GM18517 (cell line): ENCODE measurements at regions not wholly inside any gene's neighbourhood (a gene's known extent, or its start where the extent isn't known, plus 50 kb on each side); places are given as distances from the start of the nearest gene placed in this dataset.
"Not testable (repeated sequence)": the region's sequence is repeated elsewhere in the genome, so short reads cannot be mapped to it uniquely, and the experiment has no call there.

ENCODE experiments used
- ATAC-seq: cut with Tn5 transposase; IDR thresholded peaks from one replicate; pipeline ENCODE4 v1.9.1; 2021; ENCODE audit warnings: mild to moderate bottlenecking, moderate library complexity; ENCODE audit not compliant: unreplicated experiment

GRCh38 chr6:84975316-84975715 is 210.9 kb upstream of the TBX18 start:
- ATAC-seq, result no peak

- no peak for ATAC-seq
Measured at GRCh38 chr6:84973606-84974005, 209.2 kb upstream of the TBX18 start.

DNA sequence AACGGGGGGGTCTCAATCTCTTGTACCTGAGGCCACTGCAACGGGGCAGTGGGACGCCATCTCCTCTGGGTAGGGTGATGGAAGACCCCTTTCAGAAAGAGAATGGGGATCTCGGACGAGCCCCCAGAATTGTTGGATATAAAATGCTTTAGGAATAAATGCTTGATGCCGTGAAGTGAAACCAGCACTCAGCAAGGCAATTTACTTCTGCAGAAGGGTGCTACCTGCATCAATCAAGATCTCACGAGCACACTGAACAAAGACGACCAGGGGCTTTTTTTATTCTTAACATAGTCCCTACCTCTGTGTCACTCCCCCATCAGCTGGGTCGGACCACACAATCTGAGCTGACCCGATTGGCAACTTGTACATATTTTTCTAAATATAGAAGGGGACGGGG is 203.6 kb upstream of the TBX18 start:
- ATAC-seq, result no peak

DNA sequence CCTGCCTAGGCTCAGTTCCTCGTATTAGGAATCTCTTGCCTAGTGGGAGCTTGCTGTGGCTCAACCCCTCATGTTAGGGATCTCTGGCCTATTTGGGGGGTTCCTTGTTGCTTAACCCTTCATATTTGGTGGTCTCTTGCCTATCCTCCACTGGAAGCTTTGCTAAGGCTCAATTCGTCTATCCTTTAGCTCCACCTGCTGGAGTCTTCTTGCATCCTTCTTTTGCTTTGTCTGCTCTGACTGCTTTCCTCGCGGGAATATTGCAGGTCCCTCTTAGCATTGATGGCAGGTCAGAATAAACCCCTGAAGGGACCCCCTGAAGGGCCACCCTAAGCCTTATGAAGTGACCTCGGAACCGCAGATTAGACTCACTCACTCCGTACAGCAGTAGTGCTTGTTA is 203.0 kb upstream of the TBX18 start:
- no peak for ATAC-seq

DNA sequence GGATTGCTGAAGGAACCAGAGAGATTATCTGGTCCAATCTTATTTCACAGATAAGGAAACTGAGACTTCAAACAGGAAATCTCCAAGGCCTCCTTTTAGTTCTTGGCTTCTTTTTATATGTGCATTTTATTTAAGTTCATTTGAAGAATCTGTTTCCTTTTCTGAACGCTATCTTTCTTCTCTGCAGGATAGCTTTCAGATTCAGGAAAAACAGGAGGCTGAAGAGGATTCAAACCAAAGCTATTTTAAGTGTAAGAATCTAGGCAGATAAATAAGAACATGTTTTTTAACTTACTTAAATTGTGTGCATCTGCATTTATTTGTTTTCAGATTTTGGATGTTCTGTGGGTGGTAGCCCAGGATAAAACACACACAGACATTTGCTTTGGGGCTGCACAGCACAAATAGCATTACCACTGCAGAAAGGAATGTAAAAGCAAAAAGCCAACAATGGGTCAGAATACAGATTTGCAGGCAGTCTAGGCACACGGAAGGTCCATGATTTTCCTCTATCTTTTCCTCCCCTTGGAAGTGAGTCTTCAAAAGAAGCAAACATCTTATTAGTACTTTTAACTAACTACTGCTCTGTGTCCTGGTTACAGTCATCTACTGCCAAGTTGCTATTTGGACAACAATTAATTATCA is 188.8 kb upstream of the TBX18 start:
- no peak for ATAC-seq

- ATAC-seq, result not testable (repeated sequence)
Measured at GRCh38 chr6:84944926-84945325, 180.5 kb upstream of the TBX18 start.

DNA sequence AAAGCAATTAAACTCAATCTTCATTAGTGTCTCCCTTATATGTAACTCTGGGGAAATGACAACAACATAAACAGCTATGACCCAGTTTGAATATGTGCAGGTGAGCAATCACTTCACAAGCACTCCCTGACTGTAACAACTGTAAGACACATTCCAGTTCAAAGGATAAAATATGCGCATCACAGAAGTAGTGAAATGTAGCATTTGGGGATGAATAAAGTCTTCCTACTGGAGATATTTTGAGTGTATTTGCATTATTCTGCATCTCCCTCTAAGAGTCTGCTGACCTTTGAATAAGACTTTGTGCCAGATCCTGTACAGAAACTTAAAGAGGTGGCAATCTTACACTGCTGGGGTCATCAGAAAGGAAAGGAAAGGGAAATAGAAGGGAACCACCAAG is 179.5 kb upstream of the TBX18 start:
- no peak for ATAC-seq

DNA sequence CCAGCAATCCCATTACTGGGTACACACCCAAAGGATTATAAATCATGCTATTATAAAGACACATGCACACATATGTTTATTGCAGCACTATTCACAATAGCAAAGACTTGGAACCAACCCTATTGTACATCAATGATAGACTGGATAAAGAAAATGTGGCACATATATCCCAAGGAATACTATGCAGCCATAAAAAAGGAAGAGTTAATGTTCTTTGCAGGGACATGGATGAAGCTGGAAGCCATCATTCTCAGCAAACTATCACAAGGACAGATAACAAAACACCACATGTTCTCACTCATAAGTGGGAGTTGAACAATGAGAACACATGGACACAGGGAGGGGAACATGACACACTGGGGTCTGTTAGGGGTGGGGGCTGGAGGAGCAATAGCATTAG is 177.2 kb upstream of the TBX18 start:
- not testable (repeated sequence) for ATAC-seq

DNA sequence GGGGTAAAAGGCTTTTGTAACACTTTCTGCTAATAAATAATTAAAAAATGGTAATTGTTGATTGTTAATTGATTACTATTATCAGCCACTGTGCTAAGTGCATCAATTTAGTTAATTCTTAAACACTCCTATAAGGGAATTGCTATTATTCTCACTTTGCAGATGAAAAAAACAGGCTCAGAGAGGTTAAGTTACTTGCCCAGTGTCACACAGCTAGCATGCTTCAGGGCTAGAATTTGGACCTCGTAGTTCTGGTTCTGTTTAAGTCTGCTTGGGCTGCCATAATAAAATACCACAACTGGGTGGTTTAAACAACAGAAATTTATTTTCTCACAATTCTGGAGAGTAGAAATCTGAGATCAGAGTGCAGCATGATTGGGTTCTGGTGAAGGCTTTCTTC is 164.8 kb upstream of the TBX18 start:
- ATAC-seq, result no peak

DNA sequence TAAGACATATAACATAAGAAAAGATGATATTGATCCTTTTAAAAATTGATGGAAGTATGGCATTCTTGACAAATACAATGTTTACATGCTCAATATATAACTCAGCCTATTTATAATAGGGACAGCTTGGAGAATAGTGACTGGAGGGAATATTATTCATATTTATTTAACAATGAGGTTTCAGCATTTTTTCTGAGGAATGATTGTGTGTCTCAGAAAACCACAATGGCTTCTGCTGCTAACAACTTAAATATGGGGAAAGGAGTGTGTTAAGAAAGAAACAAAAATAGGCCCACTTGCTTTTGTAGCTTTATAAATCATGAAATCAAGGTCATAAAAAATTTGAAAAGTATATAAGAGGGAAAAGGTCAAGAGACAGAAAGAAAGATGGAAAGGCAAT is 163.2 kb upstream of the TBX18 start:
- no peak for ATAC-seq

GRCh38 chr6:84926189-84927155 is 162.1 kb upstream of the TBX18 start:
- no peak for ATAC-seq

DNA sequence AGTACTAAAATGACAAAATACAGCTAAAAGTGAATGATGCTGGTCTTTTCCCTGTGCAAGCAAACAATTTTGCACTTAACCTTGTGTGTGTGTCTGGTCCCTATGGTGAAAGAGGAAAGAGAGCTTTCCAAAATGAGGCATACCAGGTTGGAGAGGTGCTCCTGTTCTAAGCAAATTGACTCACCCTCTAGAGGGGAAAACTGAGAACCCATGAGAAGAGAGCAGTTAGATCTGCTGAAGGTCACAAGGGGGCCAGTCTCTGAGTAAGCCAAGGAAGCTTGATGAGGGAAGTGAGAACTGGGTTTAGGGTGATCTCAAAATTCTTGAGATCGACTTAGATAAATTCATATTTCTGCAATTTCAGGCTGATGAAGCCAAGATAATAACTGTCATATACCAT is 157.5 kb upstream of the TBX18 start:
- ATAC-seq, result no peak

- no peak for ATAC-seq
Measured at GRCh38 chr6:84920021-84920420, 155.6 kb upstream of the TBX18 start.

DNA sequence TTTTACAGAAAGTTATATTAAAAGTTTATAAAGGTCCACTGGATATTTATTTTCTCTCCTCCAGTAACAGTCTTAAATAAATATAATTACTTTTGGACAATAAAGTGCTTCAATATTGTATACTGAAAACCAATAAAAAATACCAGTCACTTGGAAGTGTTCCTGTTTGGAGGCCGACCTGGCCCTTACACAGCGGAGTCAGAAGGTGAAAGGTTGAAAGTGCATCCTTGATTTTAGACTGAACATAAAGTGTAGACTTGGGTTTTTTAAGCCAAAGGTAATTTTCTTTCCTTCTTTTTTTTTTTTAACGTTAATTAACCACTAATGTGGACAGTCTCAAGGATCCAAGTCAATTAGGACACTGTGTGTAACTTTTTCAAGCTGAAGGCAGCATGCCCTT is 152.3 kb upstream of the TBX18 start:
- ATAC-seq, result no peak

GRCh38 chr6:84912472-84913322 is 148.3 kb upstream of the TBX18 start:
- ATAC-seq, result no peak

DNA sequence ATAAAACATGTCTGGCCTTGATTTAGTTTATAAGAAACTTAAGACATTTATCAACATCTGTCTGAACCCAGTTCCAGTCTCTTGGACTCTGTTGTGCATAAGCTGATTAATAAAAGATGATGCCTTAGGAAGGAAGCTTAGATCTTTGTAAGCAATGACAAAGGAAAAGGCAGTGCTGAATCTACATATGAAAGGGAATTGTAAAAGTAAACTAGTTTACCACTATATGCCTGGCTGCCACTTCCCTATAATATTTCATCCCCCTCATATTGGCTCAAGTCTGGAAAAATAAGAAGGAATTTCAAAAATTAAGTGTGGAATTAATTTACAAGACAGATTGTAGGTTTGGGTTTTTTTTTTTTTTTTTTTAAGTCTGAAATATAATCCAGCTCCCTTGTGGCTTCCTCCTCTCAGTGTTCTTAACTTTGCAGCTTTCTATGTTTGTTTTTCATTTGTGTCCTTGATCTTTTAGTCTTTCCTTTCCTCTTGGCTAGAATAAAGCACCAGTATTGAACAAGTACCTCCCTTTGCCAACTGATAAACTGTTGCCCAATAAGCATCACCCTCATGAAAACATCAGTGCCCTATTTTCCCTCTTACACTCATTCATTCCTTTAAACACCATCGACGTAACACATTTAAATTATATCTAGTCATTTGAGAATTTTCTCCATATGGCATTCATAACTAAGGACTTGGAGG is 146.7 kb upstream of the TBX18 start:
- ATAC-seq, result no peak

DNA sequence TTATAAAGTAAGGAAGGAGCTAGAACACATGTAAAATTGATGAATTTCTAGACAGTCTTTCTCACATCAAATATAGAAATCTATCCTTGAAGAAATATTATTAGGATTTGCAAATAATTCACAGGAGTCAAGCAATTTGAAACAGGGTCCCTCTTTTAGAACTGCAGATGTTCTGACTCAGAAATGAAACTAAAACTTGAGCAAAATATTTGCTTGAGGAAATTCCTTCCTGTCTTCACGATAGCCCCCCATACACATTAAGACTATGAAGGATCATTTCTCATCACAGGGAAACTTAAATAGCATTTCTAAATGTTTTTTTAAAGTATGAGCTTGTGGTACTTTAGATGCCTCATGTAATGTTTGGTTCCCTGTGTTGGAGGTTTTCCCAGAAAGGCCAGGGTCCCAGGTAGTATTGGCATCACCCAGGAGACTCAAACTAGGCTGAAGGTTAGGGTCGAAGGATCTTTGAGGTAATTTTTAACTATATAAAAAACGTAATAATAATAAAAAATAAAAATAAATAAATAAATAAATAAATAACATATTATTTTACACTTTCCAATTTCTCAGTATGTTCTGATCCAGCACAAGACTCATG is 144.0 kb upstream of the TBX18 start:
- ATAC-seq, result no peak

- ATAC-seq, result no peak
Measured at GRCh38 chr6:84906514-84906913, 142.1 kb upstream of the TBX18 start.

DNA sequence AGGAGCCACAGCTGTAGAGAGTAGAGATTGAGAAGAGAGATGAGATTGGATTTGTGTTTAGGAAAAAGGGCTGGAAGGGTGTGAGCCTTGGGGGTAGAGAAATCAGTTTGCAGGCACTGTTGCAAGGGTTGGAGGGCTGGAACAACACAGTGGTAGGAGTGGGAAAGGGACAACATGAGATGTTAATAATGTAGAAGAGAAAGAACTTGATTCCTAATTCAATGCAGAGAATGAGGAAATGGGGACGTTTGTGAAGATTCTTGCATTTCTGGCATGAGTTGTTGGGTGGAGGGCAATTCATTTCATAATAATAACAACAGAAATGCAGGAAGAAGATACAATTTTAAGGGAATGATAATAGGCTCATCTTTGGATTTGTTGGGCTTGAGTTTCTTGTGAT is 141.4 kb upstream of the TBX18 start:
- no peak for ATAC-seq

DNA sequence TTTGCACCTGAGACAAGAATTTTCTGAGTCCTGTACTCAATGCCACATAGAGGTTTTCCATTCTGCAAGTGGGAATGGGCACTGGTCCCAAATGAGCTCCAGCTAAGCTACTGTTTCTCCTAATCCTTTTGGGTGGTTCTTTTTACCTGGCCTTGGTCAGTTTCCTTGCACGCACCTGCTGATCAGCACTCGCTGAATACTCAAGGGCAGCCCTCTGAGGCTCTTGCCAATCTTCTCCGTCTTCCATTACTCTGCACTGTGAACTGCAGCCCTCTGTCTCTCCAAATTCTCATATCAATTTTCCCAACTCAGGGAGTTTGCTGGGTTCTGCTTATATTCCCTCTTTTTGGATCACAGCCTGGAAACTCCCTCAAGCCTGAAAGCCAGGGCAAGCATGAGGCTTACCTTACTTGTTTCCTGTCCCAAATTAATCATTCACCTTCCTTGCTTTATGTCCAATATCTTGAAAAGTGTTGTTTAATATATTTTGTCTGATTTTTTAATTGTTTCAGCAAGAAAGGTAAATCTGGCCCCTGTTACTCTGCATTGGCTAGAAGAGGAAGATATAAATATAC is 138.0 kb upstream of the TBX18 start:
- ATAC-seq, result no peak
